Smooth muscle cell (in vitro differentiated cells): ENCODE measurements at regions not wholly inside any gene's neighbourhood (a gene's known extent, or its start where the extent isn't known, plus 50 kb on each side); places are given as distances from the start of the nearest gene placed in this dataset.

Source experiments
- DNase-seq: peaks from one replicate; lab custom pipeline; 2025; ENCODE audit not compliant: unreplicated experiment; lab: John Stamatoyannopoulos, UW
- H2AFZ ChIP-seq: fragments of 200-600 bp; sonication (generic); 2 replicates; pipeline ENCODE4 v1.6.0; 2016; ENCODE audit warnings: antibody characterized with exemption, low read depth, mild to moderate bottlenecking
- H3F3A ChIP-seq: fragments of 200-600 bp; sonication (generic); 2 replicates; pipeline ENCODE4 v1.6.0; 2017; ENCODE audit warnings: antibody characterized with exemption, low read depth
- H3K27ac ChIP-seq: fragments of 200-600 bp; sonication (generic); 2 replicates; pipeline ENCODE4 v1.5.1; 2016; ENCODE audit warnings: low read depth, mild to moderate bottlenecking
- H3K27me3 ChIP-seq: fragments of 200-600 bp; sonication (generic); 2 replicates; pipeline ENCODE4 v1.6.1; 2016; ENCODE audit warnings: low read depth, mild to moderate bottlenecking
- H3K36me3 ChIP-seq: fragments of 200-600 bp; sonication (generic); 2 replicates; pipeline ENCODE4 v1.5.1; 2016; ENCODE audit warnings: low read depth
- H3K4me1 ChIP-seq: fragments of 200-600 bp; sonication (generic); 2 replicates; pipeline ENCODE4 v1.5.1; 2016; ENCODE audit warnings: low read depth
- H3K4me2 ChIP-seq: fragments of 200-600 bp; sonication (generic); 2 replicates; pipeline ENCODE4 v1.6.0; 2016; ENCODE audit warnings: mild to moderate bottlenecking
- H3K4me3 ChIP-seq: fragments of 200-600 bp; sonication (generic); 2 replicates; pipeline ENCODE4 v1.5.1; 2016; ENCODE audit warnings: mild to moderate bottlenecking
- H3K79me2 ChIP-seq: fragments of 200-600 bp; sonication (generic); 2 replicates; pipeline ENCODE4 v1.6.0; 2016; ENCODE audit warnings: low read depth, mild to moderate bottlenecking
- H3K9ac ChIP-seq: fragments of 200-600 bp; sonication (generic); 2 replicates; pipeline ENCODE4 v1.6.0; 2016; ENCODE audit warnings: low read depth
- H3K9me3 ChIP-seq: fragments of 200-600 bp; sonication (generic); replicated peaks from 2 replicates; pipeline ENCODE4 v1.5.1; 2016; ENCODE audit warnings: low read depth
- H4K20me1 ChIP-seq: fragments of 200-600 bp; sonication (generic); 2 replicates; pipeline ENCODE4 v1.6.0; 2016; ENCODE audit warnings: low read depth
- WGBS: methylation state at CpG from one replicate; pipeline ENCODE4 v1.1.7; 2016; ENCODE audit warnings: low lambda C conversion rate; 5-methylcytosine and 5-hydroxymethylcytosine counted together
- TF ChIP-seq, protein P1 (sequence below): fragments of 200-600 bp; sonication (generic); IDR thresholded peaks from 2 replicates; pipeline ENCODE4 v1.5.1; 2017; ENCODE audit warnings: borderline replicate concordance, mild to moderate bottlenecking, antibody characterized with exemption; ENCODE audit not compliant: insufficient read depth, poor library complexity, severe bottlenecking

DNA sequence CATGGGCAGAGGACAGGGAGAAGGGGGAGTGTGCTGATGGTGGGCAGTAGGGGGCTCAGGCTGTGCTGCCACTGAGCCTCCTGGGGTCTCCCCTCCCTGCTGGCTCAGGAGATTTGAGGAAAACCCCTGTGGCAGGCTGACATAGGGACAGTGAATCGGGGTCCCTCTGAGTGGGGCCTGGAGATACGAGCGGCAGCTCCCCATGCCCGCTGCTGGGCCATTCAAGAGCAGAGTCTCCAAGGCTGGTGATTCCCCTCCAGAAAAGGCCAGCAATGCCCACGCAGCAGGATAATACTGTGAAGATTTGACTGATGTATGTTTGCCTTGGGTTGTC, 288.7 kb upstream of the SFSWAP start:
- no peaks in the 10 kb centered on the region for H3F3A ChIP-seq
- H2AFZ ChIP-seq, result no peak overlapping the region
- TF ChIP-seq, protein P1, sequence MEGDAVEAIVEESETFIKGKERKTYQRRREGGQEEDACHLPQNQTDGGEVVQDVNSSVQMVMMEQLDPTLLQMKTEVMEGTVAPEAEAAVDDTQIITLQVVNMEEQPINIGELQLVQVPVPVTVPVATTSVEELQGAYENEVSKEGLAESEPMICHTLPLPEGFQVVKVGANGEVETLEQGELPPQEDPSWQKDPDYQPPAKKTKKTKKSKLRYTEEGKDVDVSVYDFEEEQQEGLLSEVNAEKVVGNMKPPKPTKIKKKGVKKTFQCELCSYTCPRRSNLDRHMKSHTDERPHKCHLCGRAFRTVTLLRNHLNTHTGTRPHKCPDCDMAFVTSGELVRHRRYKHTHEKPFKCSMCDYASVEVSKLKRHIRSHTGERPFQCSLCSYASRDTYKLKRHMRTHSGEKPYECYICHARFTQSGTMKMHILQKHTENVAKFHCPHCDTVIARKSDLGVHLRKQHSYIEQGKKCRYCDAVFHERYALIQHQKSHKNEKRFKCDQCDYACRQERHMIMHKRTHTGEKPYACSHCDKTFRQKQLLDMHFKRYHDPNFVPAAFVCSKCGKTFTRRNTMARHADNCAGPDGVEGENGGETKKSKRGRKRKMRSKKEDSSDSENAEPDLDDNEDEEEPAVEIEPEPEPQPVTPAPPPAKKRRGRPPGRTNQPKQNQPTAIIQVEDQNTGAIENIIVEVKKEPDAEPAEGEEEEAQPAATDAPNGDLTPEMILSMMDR, result no peak
- no peaks in the 10 kb centered on the region for H3K79me2 ChIP-seq
- no peak overlapping the region for H3K4me2 ChIP-seq
- no peak for DNase-seq
- no peaks in the 10 kb centered on the region for H4K20me1 ChIP-seq
- H3K9me3 ChIP-seq, result no peaks in the 10 kb centered on the region
- H3K27me3 ChIP-seq, result no peaks in the 10 kb centered on the region
- H3K4me3 ChIP-seq, result no peak overlapping the region
- no peaks in the 10 kb centered on the region for H3K36me3 ChIP-seq
- 90% methylated on average over 5 of the region's 5 CpGs for WGBS
- no peak overlapping the region for H3K27ac ChIP-seq
- H3K4me1 ChIP-seq, result no peaks in the 10 kb centered on the region
- no peak overlapping the region for H3K9ac ChIP-seq

- Histone ChIP-seq H3K79me2 (no peaks in the 10 kb centered on the region), H4K20me1 (no peaks in the 10 kb centered on the region), H3F3A (no peaks in the 10 kb centered on the region), H3K4me2 (no peak overlapping the region), H3K9me3 (no peaks in the 10 kb centered on the region), H3K9ac (no peak overlapping the region), H3K27ac (no peak overlapping the region), H3K36me3 (no peaks in the 10 kb centered on the region), H3K4me1 (no peaks in the 10 kb centered on the region), H2AFZ (no peak overlapping the region), H3K4me3 (no peak overlapping the region), H3K27me3 (no peaks in the 10 kb centered on the region)
- no peak for DNase-seq
- TF ChIP-seq, protein P1, result no peak
- WGBS, result 89% methylated on average over 9 of the region's 9 CpGs
These were observed 288.1 kb upstream of the SFSWAP start for GRCh38 chr12:131422744-131423143.

GRCh38 chr12:131424270-131424669, 286.6 kb upstream of the SFSWAP start:
- Histone ChIP-seq H3K9ac (no peak overlapping the region), H3K4me3 (no peak overlapping the region), H3K4me2 (no peak overlapping the region), H3K36me3 (no peaks in the 10 kb centered on the region), H3K4me1 (no peaks in the 10 kb centered on the region), H3F3A (no peaks in the 10 kb centered on the region), H2AFZ (no peak overlapping the region), H3K79me2 (no peaks in the 10 kb centered on the region), H3K27ac (no peak overlapping the region), H4K20me1 (no peaks in the 10 kb centered on the region), H3K27me3 (no peaks in the 10 kb centered on the region), H3K9me3 (no peaks in the 10 kb centered on the region)
- no peak for DNase-seq
- TF ChIP-seq, protein P1, result no peak

GRCh38 chr12:131425112-131426075, 285.5 kb upstream of the SFSWAP start:
- Histone ChIP-seq H3K9me3 (no peaks in the 10 kb centered on the region), H3K4me1 (no peaks in the 10 kb centered on the region)
- WGBS, result 87% methylated on average over 9 of the region's 9 CpGs

More at GRCh38 chr12:131425112-131426075, 285.5 kb upstream of the SFSWAP start:
- Histone ChIP-seq H3K4me3 (no peak overlapping the region), H3K27ac (no peak overlapping the region), H4K20me1 (no peaks in the 10 kb centered on the region), H3K9ac (no peak overlapping the region), H3K36me3 (no peaks in the 10 kb centered on the region), H3K27me3 (no peaks in the 10 kb centered on the region), H3F3A (no peaks in the 10 kb centered on the region), H3K79me2 (no peaks in the 10 kb centered on the region), H2AFZ (no peak overlapping the region), H3K4me2 (no peak overlapping the region)
- TF ChIP-seq, protein P1, result no peak
- no peak for DNase-seq
